ENCODE measurements at regions not wholly inside any gene's neighbourhood (a gene's known extent, or its start where the extent isn't known, plus 50 kb on each side); places are given as distances from the start of the nearest gene placed in this dataset.
A peak's percentile ranks its signal among the peaks of the same experiment; 100 is the strongest.

DNA sequence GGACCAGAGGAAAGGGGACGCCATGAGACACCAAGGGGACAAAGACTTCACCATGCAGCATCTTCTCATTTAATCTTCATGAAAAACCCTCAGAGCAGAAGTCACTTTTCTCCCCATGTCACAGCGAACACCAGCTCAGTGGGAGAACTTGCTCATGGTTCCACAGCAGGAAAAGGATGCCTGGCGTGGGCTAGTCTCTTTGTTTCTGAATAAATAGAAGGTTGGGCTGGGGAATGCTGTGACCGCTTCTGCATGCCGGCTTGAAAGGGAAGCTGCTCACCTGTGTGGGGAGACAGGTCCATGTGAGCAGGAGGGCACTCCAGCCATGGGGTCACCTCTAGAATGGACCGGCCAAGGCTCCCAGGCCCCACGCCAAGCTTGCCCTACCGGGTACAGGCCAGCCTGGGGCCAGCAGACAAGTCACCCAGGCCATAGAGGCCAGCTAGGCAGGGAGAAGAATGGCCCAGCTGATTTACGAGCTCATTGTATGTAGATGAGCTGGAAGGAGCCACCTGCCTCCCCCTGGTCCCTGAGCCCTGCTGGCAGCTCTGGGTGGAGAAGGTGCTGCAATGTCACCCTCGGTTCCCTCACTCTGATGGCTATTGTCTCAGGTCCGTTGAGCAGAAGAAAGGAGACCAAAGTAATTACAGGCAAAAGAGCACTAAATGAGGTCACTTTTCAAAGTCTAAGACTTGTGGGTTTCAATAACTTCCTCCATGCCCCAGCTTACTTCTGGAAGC, 82.0 kb upstream of the PDZD8 start:
- H2AFZ ChIP-seq (ENCODE audit: low read depth, low read length): no peak overlapping the region
- ATAC-seq (no peak), DNase-seq (ENCODE audit: extremely low read depth in 1 of 4, low spot score in 3 of 4) (no peak), FAIRE-seq (no peak)
- H4K20me1 ChIP-seq (replicated peaks; ENCODE audit: control insufficient read depth, insufficient read depth, low read length): no peaks in the 10 kb centered on the region
- no peak for TF ChIP-seq ERF (CRISPR knock-in tag; IDR thresholded peaks at IDR 0.05)
- TF ChIP-seq TEAD1 (CRISPR knock-in tag; IDR thresholded peaks at IDR 0.05): no peak
- no peak for TF ChIP-seq NR2C2 (CRISPR knock-in tag; IDR thresholded peaks at IDR 0.05)
- TF ChIP-seq NR2C2 (tag; IDR thresholded peaks at IDR 0.05): no peak
- no peak for TF ChIP-seq ZNF184 (CRISPR knock-in tag; IDR thresholded peaks at IDR 0.05)
- TF ChIP-seq ZNF3 (CRISPR knock-in tag; IDR thresholded peaks at IDR 0.05): no peak
- no peak for TF ChIP-seq POLR3A (IDR thresholded peaks at IDR 0.05; ENCODE audit: borderline replicate concordance, extremely low read depth, insufficient read depth, insufficient read length)
- no peak for TF ChIP-seq SRSF3 (IDR thresholded peaks at IDR 0.05; ENCODE audit: insufficient read depth, low read length)
- TF ChIP-seq, protein P1, sequence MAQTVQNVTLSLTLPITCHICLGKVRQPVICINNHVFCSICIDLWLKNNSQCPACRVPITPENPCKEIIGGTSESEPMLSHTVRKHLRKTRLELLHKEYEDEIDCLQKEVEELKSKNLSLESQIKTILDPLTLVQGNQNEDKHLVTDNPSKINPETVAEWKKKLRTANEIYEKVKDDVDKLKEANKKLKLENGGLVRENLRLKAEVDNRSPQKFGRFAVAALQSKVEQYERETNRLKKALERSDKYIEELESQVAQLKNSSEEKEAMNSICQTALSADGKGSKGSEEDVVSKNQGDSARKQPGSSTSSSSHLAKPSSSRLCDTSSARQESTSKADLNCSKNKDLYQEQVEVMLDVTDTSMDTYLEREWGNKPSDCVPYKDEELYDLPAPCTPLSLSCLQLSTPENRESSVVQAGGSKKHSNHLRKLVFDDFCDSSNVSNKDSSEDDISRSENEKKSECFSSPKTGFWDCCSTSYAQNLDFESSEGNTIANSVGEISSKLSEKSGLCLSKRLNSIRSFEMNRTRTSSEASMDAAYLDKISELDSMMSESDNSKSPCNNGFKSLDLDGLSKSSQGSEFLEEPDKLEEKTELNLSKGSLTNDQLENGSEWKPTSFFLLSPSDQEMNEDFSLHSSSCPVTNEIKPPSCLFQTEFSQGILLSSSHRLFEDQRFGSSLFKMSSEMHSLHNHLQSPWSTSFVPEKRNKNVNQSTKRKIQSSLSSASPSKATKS (CRISPR knock-in tag; IDR thresholded peaks at IDR 0.05): no peak
- no peak for TF ChIP-seq PCBP2 (IDR thresholded peaks at IDR 0.05; ENCODE audit: low read depth, low read length, poor library complexity, severe bottlenecking)
- no peak overlapping the region for H3K4me2 ChIP-seq (ENCODE audit: insufficient read depth, low read length)
- H3K9ac ChIP-seq (ENCODE audit: insufficient read depth in 1 of 2, low read depth in 2 of 2, low read length in 2 of 2): peak overlapping the region in 1 of 2 experiments; percentile 28; a peak in 1 of 4 replicates
- no peaks in the 10 kb centered on the region for H3K79me2 ChIP-seq (ENCODE audit: control insufficient read depth, insufficient read depth, low read length)
- no TSS peak for BruUV-seq (replicated peaks)
- no peak overlapping the region for H3K4me3 ChIP-seq
- peaks cover 0 to 30% of the 10 kb centered on the region in 2 experiments; a peak in 2 of 5 replicates for H3K27me3 ChIP-seq (ENCODE audit: control insufficient read depth in 2 of 2, insufficient read depth in 2 of 2, low read length in 2 of 2)
- no peak overlapping the region for H3K27ac ChIP-seq (ENCODE audit: extremely low read depth, low read depth, low read length)
- ChIA-PET CTCF (ENCODE audit: low intra/inter-chr PET ratio) (interaction anchor here (0.6 kb wide), 1 partner anchor 466 kb away, joined by 3 read pairs; no protein-coding TSS in a partner anchor), POLR2A (interaction anchor here (0.6 kb wide), 2 partner anchors 23 to 200 kb away, joined by 3 read pairs; no protein-coding TSS in a partner anchor)
- H3K36me3 ChIP-seq (ENCODE audit: control insufficient read depth, insufficient read depth, low read length): no peaks in the 10 kb centered on the region
- no peaks in the 10 kb centered on the region for H3K9me1 ChIP-seq (ENCODE audit: control insufficient read depth, insufficient read depth, low read length)
- in situ Hi-C loops (cut with MboI) (no loop called here), intact Hi-C loops (cut with micrococcal nuclease) (no loop called here)
- WGBS (ENCODE audit: insufficient coverage, low coverage, missing lambda C conversion rate): 0% methylated on average over 7 of the region's 11 CpGs
- H3K9me3 ChIP-seq (replicated peaks; ENCODE audit: control insufficient read depth, insufficient read depth, low read depth, low read length): no peaks in the 10 kb centered on the region
- no peaks in the 10 kb centered on the region; a peak in 1 of 5 replicates for H3K4me1 ChIP-seq (replicated peaks in 1 of 2; ENCODE audit: control insufficient read depth in 2 of 2, insufficient read depth in 2 of 2, low read length in 2 of 2)

Data from K562 (cell line).